Stimulated activated CD4-positive, alpha-beta T cell treated with anti-CD3 and anti-CD28 coated beads, Interleukin-1b, Interleukin-23, amount 100 ng/mL, for 24 hours (primary cell): ENCODE measurements at regions not wholly inside any gene's neighbourhood (a gene's known extent, or its start where the extent isn't known, plus 50 kb on each side); places are given as distances from the start of the nearest gene placed in this dataset.
"Not testable (repeated sequence)": the region's sequence is repeated elsewhere in the genome, so short reads cannot be mapped to it uniquely, and the experiment has no call there.

Experiments
- DNase-seq, 4 experiments: peaks; one replicate each; pipeline ENCODE4 v3.0.0-alpha.2; 2020; ENCODE audit warnings: low read depth in 4 of 4, low spot score in 1 of 4

DNA sequence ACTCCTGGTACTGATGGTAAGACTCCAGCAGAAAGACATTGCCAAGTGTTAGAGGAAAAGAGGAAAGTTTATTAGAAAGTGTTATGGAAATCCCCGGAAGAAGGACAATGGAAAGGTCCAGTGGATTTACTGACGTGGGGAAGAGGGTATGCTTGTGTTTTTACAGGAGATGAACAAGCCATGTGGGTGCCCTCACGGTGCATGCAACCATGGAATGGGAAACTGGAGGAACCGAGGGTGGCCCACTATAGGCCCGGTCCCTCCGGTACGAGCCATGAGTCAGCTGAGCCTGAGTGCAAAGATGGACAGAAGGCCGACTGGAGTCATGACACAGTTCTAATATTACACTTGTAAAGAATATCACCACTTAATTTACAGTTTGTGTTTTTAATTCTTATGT is 123.3 kb upstream of the ZCCHC13 start:
- DNase-seq, result no peak

DNA sequence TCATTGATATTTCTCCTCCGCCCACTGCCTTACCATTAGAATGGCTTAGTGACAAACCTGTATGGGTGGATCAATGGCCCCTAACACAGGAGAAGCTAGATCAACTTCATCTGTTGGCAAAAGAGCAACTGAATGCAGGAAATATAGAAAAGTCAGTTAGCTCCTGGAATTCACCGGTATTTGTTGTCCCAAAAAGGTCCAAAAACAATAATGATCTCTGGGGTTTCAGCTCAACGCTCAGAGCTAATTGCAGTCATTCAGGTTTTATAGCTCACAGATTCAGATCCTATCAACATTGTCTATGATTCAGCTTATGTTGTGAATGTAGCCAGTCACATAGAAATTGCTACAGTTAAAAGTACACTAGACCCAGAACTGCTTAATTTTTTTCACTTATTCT is 124.0 kb upstream of the ZCCHC13 start:
- no peak for DNase-seq

- DNase-seq, result no peak
Measured at GRCh38 chrX:74179499-74179898, 124.5 kb upstream of the ZCCHC13 start.

DNA sequence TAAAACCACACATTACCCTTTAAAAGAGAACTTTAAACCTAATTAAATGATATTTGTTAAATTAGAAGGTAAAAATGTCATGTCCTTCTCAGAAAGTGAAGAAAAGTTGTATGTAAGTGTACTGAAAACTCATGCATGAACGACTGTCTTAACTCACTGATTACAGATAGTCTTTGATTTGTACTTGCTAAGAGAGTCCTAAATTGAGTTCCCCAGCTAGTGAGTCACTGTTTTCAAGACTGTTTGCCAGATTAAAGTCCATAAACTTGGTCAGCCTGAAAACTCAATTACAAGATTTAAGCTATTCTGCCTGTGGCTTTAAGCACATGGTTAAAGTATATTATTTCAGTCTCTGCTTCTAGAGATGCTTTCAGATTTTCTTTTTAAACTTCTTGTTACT is 124.9 kb upstream of the ZCCHC13 start:
- no peak for DNase-seq

GRCh38 chrX:74178536-74178935 is 125.4 kb upstream of the ZCCHC13 start:
- no peak for DNase-seq

GRCh38 chrX:74171465-74171864 is 132.5 kb upstream of the ZCCHC13 start:
- DNase-seq, result no peak

GRCh38 chrX:74162199-74162598 is 141.8 kb upstream of the ZCCHC13 start:
- DNase-seq, result no peak

DNA sequence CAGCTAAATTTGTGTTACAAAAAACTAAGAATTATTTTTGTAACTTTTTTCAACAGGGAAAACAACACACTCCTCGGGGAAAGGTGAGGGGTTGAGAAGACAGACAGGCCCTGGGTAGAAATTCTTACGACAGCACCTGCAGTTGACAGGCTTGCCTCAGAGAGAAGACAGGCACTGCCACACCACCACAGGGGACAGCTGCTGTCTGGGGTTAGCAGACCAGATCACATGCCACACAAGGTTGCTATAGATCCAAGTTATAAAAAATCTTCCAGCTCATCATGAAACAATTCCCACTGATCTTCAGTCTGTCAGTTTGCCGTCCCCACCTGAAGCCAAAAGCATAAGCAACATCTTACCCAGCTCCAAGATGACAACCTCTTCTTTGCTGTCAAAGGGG is 143.2 kb upstream of the ZCCHC13 start:
- DNase-seq, result no peak

GRCh38 chrX:74160358-74160757 is 143.6 kb upstream of the ZCCHC13 start:
- no peak for DNase-seq

DNA sequence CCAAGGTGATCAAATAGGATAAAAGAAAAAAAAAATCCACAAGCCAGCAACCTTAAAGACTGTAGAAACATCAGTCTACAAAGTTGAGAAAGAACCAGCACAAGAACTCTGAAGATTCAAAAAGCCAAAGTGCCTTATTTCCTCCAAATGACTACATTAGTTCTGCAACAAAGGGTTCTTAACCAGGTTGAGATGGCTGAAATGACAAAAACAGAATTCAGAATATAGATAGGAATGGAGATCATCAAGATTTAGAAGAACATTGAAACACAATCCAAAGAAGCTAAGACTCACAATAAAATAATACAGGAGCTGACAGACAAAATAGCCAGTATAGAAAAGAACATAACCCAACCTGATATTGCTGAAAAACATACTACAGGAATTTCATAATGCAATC is 156.5 kb upstream of the ZCCHC13 start:
- no peak for DNase-seq

- no peak for DNase-seq
Measured at GRCh38 chrX:74138943-74139342, 165.0 kb upstream of the ZCCHC13 start.

GRCh38 chrX:74133156-74133796 is 170.7 kb upstream of the ZCCHC13 start:
- DNase-seq, result peak in 1 of 4 experiments; percentile 2

- no peak for DNase-seq
Measured at GRCh38 chrX:74132280-74132679, 171.7 kb upstream of the ZCCHC13 start.

GRCh38 chrX:74119016-74119910 is 184.7 kb upstream of the ZCCHC13 start:
- no peak for DNase-seq

- DNase-seq, result no peak
Measured at GRCh38 chrX:74117962-74118902, 185.7 kb upstream of the ZCCHC13 start.

DNA sequence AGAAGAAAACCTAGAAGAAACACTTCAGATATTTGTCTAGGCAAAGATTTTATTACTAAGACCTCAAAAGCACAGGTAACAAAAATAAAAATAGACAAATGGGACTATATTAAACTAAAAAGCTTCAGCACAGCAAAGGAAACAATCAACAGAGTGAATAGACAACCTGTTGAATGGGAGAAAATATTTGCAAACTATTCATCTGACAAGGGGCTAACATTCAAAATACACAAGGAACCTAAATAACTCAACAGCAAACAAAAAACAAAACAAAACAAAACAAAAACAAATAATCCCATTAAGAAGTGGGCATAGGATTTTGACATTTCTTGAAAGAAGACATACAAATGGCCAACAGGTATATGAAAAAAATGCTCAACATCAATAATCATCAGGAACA is 192.7 kb upstream of the ZCCHC13 start:
- DNase-seq, result no peak

GRCh38 chrX:74107666-74108065 is 196.3 kb upstream of the ZCCHC13 start:
- no peak for DNase-seq

- DNase-seq, result no peak
Measured at GRCh38 chrX:74104356-74105015, 199.5 kb upstream of the ZCCHC13 start.

DNA sequence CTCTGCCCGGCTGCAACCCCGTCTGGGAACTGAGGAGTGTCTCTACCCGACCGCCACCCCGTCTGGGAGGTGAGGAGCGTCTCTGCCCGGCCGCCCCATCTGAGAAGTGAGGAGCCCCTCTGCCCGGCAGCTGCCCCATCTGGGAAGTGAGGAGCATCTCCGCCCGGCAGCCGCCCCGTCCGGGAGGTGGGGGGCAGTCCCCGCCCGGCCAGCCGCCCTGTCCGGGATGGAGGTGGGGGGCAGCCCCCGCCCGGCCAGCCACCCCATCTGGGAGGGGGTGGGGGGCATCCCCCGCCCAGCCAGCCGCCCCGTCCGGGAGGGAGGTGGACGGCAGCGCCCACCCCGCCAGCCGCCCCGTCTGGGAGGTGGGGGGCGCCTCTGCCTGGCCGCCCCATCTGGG is 205.6 kb upstream of the ZCCHC13 start:
- DNase-seq, result not testable (repeated sequence)

- no peak for DNase-seq
Measured at GRCh38 chrX:74090049-74090448, 213.9 kb upstream of the ZCCHC13 start.

GRCh38 chrX:74085642-74086236 is 218.2 kb upstream of the ZCCHC13 start:
- DNase-seq, result no peak
